Pancreas (tissue), 10 donors: ENCODE measurements at regions not wholly inside any gene's neighbourhood (a gene's known extent, or its start where the extent isn't known, plus 50 kb on each side); places are given as distances from the start of the nearest gene placed in this dataset.

Experiments used
- ATAC-seq, 4 donors: fragments of 200-7000 bp; cut with Tn5 transposase; one replicate each; pipeline versions ENCODE4 v1.8.0 to v1.9.1; 2020; ENCODE audit warnings: mild to moderate bottlenecking in 4 of 4, moderate library complexity in 4 of 4
- DNase-seq, 6 donors: peaks; one replicate each; pipeline ENCODE4 v3.0.0-alpha.2; 2020
- FAIRE-seq: peaks from 2 replicates; lab custom pipeline; 2012; peaks lifted over from hg19 to GRCh38; lab: Jason Lieb, UNC
- H3K27ac ChIP-seq, 4 donors: fragments of 200-600 bp; sonication (generic); 1 replicate in 3 of 4; 2 replicates in 1 of 4; pipeline versions ENCODE4 v1.5.0 to v1.8.0; 2020
- H3K27me3 ChIP-seq, 4 donors: fragments of 200-600 bp; one replicate each; pipeline ENCODE4 v1.8.0; 2021
- H3K36me3 ChIP-seq, 3 donors: fragments of 200-600 bp; sonication (generic) in 1 of 3; one replicate each; pipeline versions ENCODE4 v1.5.0 to v1.8.0; 2020 to 2021
- H3K4me1 ChIP-seq, 3 donors: fragments of 200-600 bp; one replicate each; pipeline ENCODE4 v1.8.0; 2021
- H3K4me3 ChIP-seq, 4 donors: fragments of 200-600 bp; sonication (generic) in 2 of 4; one replicate each; pipeline versions ENCODE4 v1.5.0 to v1.8.0; 2020 to 2021
- H3K9me3 ChIP-seq, 4 donors: fragments of 200-600 bp; one replicate each; pipeline ENCODE4 v1.8.0; 2021
- CTCF ChIP-seq, 4 donors: fragments of 200-600 bp; sonication (generic) in 3 of 4; IDR thresholded peaks; one replicate each; pipeline versions ENCODE4 v1.5.0 to v1.8.0; 2021; ENCODE audit warnings: antibody characterized with exemption in 4 of 4
- WGBS, 2 donors: extraction: QIAGEN DNeasy Blood & Tissue Kit; methylation state at CpG; one replicate each; pipeline ENCODE4 v1.1.7; 2013; 5-methylcytosine and 5-hydroxymethylcytosine counted together
- intact Hi-C, 3 donors: fragments of 100-400 bp; cut with DNase I; formaldehyde crosslinking; loops; one replicate each; pipeline versions ENCODE4 v1.11.1 to v1.14.2; 2022
- donor health status: healthy with polysubstance abuse.
- donor health status: DM: no; HTN: no; CAD: no; lungs with moderate emphysema.
- donor health status: DM: no; HTN: no; CAD: no.
- donor health status: control.
- donor health status: control.
- donor health status: Bipolar disorder and iron deficiency.
- donor health status: DM: yes; HTN: yes; CAD: no.
- donor health status: DM: no; HTN: no; CAD: no.
- donor health status: DM: no; HTN: no; CAD: no.
- donor health status: DM: yes; HTN: yes; CAD: no.

- no peak for FAIRE-seq
- 70 to 74% methylated on average over 4 of the region's 4 CpGs for WGBS, 2 donors
- no peaks in the 10 kb centered on the region for H3K9me3 ChIP-seq
- no peak for ATAC-seq
- no peak for DNase-seq
- no peak overlapping the region for H3K27ac ChIP-seq
- H3K4me3 ChIP-seq, result no peak overlapping the region
- intact Hi-C loops, result no loop called here
- no peaks in the 10 kb centered on the region for H3K36me3 ChIP-seq
- no peaks in the 10 kb centered on the region for H3K4me1 ChIP-seq
- TF ChIP-seq CTCF (IDR thresholded peaks at IDR 0.05), result no peak
- H3K27me3 ChIP-seq, result no peaks in the 10 kb centered on the region
Measured at GRCh38 chr6:4282926-4283325, 147.6 kb upstream of the ECI2 start.

- Histone ChIP-seq H3K27me3 (no peaks in the 10 kb centered on the region), H3K27ac (no peak overlapping the region), H3K4me3 (peak overlapping the region; percentile 1 to 32 (median 20)), H3K4me1 (no peaks in the 10 kb centered on the region), H3K9me3 (no peaks in the 10 kb centered on the region), H3K36me3 (no peaks in the 10 kb centered on the region)
- TF ChIP-seq CTCF (IDR thresholded peaks at IDR 0.05), result no peak
- intact Hi-C loops, result no loop called here
- DNase-seq (peak; percentile 43 to 78 (median 56)), FAIRE-seq (no peak), ATAC-seq (peak; percentile 81 to 96 (median 95))
- WGBS, 2 donors, result 17 to 18% methylated on average over 46 of the region's 46 CpGs
Measured at GRCh38 chr6:4281341-4282293, 146.2 kb upstream of the ECI2 start.

GRCh38 chr6:4280707-4281106 is 145.3 kb upstream of the ECI2 start:
- peak in 2 of 4 donors; percentile 35 to 43 for ATAC-seq
- no peak for TF ChIP-seq CTCF (IDR thresholded peaks at IDR 0.05)

GRCh38 chr6:4280031-4280430 is 144.7 kb upstream of the ECI2 start:
- ATAC-seq, result no peak
- no peak overlapping the region for H3K27ac ChIP-seq
- H3K4me1 ChIP-seq, result no peaks in the 10 kb centered on the region
- no peaks in the 10 kb centered on the region for H3K9me3 ChIP-seq
- no peaks in the 10 kb centered on the region for H3K36me3 ChIP-seq
- WGBS, 2 donors, result 91 to 92% methylated on average over 7 of the region's 7 CpGs
- no peak for DNase-seq
- intact Hi-C loops, result no loop called here
- no peak for TF ChIP-seq CTCF (IDR thresholded peaks at IDR 0.05)
- H3K27me3 ChIP-seq, result no peaks in the 10 kb centered on the region
- H3K4me3 ChIP-seq, result no peak overlapping the region
- FAIRE-seq, result no peak

More at GRCh38 chr6:4280707-4281106, 145.3 kb upstream of the ECI2 start:
- WGBS, 2 donors, result 40 to 52% methylated on average over 1 of the region's 1 CpG
- intact Hi-C loops, result no loop called here
- no peak for DNase-seq
- Histone ChIP-seq H3K27me3 (no peaks in the 10 kb centered on the region), H3K27ac (no peak overlapping the region), H3K9me3 (no peaks in the 10 kb centered on the region), H3K4me3 (no peak overlapping the region), H3K36me3 (no peaks in the 10 kb centered on the region), H3K4me1 (no peaks in the 10 kb centered on the region)
- FAIRE-seq, result no peak
